ENCODE measurements at regions not wholly inside any gene's neighbourhood (a gene's known extent, or its start where the extent isn't known, plus 50 kb on each side); places are given as distances from the start of the nearest gene placed in this dataset.

DNA sequence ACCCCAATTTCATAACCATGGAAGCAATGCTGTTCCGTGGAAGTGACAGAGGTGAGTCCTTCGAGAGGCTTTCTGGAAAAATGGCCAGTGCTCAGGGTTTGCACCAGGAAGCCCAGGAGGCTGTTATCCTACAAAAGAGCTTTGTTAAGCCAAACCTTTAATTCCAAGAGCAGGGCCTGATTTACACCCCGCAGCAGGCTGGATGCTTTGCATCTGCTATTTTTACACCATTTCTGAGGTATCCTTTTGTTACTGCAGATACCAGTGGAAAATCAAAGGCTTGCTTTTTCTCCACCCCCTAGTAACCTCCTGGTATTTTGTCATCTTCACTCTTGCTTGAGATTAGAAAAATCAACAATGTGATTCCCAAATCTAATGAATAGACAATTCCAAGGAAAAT lies 380.6 kb downstream of the SOX11 start:
- TF ChIP-seq, protein P1, sequence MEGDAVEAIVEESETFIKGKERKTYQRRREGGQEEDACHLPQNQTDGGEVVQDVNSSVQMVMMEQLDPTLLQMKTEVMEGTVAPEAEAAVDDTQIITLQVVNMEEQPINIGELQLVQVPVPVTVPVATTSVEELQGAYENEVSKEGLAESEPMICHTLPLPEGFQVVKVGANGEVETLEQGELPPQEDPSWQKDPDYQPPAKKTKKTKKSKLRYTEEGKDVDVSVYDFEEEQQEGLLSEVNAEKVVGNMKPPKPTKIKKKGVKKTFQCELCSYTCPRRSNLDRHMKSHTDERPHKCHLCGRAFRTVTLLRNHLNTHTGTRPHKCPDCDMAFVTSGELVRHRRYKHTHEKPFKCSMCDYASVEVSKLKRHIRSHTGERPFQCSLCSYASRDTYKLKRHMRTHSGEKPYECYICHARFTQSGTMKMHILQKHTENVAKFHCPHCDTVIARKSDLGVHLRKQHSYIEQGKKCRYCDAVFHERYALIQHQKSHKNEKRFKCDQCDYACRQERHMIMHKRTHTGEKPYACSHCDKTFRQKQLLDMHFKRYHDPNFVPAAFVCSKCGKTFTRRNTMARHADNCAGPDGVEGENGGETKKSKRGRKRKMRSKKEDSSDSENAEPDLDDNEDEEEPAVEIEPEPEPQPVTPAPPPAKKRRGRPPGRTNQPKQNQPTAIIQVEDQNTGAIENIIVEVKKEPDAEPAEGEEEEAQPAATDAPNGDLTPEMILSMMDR (IDR thresholded peaks at IDR 0.05), result no peak
- no peak for TF ChIP-seq EZH2 (IDR thresholded peaks at IDR 0.05; ENCODE audit: borderline replicate concordance, insufficient read depth, low read depth, low read length, poor library complexity, severe bottlenecking)

Measured in B cell (primary cell).